ENCODE measurements at regions not wholly inside any gene's neighbourhood (a gene's known extent, or its start where the extent isn't known, plus 50 kb on each side); places are given as distances from the start of the nearest gene placed in this dataset.

- TF ChIP-seq CTCF (IDR thresholded peaks at IDR 0.05), result no peak
- no peak for TF ChIP-seq POLR2AphosphoS5 (IDR thresholded peaks at IDR 0.05)
- no peak for TF ChIP-seq POLR2A (IDR thresholded peaks at IDR 0.05)
- TF ChIP-seq EP300 (IDR thresholded peaks at IDR 0.05), result no peak
Observed at GRCh38 chr4:17250591-17250990, 261.3 kb downstream of the QDPR start.

Data from suprapubic skin (tissue), 4 donors.